Hepatic stellate cell (primary cell): ENCODE measurements at regions not wholly inside any gene's neighbourhood (a gene's known extent, or its start where the extent isn't known, plus 50 kb on each side); places are given as distances from the start of the nearest gene placed in this dataset.

Source experiments
- DNase-seq: peaks from one replicate; pipeline ENCODE4 v3.0.0; 2011; ENCODE audit warnings: low spot score

GRCh38 chr11:8740129-8740528 lies 57.5 kb downstream of the RPL27A start:
- DNase-seq: no peak

GRCh38 chr11:8744423-8744822 lies 61.8 kb downstream of the RPL27A start:
- DNase-seq: no peak

- DNase-seq: no peak
Measured at GRCh38 chr11:8745431-8746253, 63.0 kb downstream of the RPL27A start.

DNA sequence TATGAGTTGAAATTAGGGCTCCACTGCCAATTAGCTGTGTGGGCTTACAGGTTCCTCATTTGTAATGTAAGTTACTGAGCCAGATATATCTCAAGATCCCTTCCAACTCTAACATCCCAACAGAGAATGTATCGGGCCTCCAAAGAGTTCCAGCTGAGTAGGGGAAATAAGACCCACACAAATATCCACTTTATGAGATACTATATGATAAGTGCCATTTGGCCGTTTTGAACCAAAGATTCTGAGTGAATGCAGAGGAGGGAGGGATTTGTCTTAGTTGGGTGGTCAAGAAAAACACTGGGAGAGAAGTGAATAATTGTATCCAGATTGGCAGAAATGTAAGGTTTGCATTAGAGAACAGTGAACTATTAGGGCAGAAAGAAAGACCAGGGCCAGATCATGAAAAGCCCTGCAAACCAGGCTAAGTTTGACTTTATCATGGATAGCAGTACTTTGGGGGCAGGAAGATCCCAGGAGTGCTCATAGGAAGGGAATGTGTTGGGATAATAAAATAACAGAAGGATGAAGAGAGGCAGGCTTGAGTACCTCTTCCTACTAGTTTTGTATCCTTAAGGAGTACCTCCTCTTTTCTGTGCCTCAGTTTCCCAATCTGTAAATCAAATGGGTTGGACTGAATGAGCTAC lies 63.9 kb downstream of the RPL27A start:
- no peak for DNase-seq

DNA sequence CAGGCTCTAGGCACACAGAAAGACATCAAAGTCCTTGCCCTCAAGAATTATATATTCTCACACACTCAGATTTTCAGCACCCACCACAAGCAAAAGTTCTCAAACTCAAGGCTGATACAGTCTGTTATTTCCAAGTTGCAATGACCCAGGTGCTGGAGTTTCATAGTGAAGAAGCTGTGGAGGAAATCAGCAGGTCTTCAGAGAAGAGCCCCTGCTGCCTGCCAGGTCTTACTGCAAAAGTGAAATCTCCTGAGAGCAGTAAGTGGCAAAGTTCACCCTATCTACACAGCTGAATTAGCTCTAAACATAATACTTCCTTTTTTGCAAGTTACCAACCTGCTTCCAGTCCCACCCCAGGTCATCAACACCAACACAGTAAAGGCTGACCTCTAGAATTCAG lies 64.6 kb downstream of the RPL27A start:
- no peak for DNase-seq

DNA sequence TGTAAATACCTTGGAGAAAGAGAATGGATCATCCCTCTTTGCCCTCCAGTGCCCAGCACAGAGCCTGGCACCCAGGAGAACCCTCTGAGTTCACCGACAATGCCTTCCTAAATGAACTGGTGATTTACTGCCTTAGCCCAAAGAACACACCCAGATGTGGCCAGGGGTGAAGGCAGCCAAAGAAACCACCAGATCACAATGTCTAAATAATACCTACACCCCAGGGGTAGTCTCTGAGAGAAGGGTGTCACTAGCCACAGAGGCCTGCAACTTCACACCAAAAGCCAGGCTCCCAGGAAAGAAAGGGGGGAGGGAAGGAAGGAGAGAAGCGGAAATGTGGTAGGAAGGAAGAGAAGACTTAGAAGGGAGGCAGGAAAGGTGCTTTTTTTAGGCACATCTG lies 65.7 kb downstream of the RPL27A start:
- no peak for DNase-seq

- DNase-seq: no peak
Measured at GRCh38 chr11:8749202-8749601, 66.6 kb downstream of the RPL27A start.

- no peak for DNase-seq
Measured at GRCh38 chr11:8754241-8754640, 71.6 kb downstream of the RPL27A start.

DNA sequence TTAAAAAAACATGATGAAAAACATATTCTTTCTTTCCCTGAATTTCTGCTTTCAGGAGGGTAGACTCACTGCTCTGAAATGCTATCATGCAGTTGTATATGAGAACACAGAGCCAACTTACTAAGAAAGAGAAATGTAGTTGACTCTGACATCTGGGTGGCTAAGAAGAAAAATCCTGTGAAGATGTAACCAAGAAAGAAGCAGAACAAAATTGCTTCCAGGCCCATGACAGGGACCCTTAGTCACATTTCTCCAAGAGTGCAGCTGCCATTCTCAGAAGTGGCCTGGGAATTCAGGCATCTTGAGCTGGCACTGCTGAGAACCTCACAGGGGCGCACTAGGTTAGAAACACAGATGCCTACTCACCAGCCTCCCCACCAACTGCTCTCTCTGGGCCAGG lies 73.6 kb downstream of the RPL27A start:
- DNase-seq: no peak

GRCh38 chr11:8757047-8757446 lies 74.5 kb downstream of the RPL27A start:
- no peak for DNase-seq

DNA sequence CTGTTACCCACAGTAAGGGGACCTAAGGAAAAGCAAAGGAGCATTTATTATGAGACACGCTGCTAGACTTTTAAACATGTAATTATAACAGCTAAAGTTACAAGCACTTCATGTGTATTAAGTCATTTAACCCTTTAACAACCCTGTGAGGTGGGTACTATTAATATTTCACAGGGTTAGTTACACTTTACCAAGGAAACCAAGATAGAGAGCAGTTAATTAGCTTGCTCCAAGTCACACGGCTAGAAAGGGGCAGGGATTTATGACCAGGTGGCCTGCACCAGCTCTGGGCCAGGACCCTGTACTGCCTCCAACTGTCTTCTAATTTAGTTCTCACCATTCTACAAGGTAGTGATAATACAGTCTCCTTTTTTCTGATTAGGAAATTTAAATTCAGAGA lies 74.9 kb downstream of the RPL27A start:
- DNase-seq: no peak

GRCh38 chr11:8758619-8759169 lies 76.1 kb downstream of the RPL27A start:
- DNase-seq: no peak

DNA sequence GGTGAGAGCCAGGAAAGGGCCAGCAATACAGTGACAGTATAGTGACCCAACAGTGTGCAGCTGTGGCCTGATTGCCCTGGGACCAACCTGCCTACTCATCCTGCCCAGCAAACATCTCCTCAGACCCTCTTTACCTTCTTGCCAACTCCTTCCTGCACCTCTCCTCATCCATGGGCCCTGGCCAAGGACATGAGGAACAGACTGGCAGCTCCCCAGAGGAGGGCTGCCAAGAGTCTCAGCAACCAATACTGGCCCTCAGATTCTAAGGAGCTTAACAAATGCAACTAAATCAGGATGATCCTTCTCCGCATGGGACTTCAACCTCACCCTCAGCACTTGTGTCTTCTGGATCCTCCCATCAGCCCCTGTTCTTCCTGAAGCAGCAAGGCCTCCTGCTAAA lies 77.0 kb downstream of the RPL27A start:
- DNase-seq: no peak

- no peak for DNase-seq
Measured at GRCh38 chr11:8760896-8761295, 78.3 kb downstream of the RPL27A start.

DNA sequence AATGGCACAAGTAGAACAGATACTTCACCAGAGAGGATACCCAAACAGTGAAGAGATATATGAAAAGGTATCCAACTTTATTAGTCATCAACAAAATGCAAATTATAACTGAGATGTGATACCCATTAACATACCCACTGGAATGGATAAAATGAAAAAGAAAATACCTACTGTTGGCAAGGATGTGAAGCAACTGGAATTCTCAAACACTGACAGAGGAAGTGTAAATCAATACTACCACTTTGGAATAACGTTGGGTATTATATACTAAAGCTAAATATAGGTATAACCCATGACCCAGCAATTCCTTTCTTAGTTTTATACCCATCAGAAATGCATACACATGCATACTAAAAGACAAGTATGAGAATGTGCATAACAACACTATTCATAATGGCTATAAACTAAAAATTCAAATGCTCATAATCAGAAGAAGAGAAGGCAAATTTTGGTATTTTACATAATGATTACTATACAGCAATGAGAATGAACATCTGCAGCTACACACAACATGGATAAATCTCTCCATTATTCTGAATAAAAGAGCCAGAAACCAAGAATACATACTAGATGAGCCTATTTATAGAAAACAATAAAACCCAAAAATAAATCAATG lies 80.6 kb downstream of the RPL27A start:
- DNase-seq: no peak

DNA sequence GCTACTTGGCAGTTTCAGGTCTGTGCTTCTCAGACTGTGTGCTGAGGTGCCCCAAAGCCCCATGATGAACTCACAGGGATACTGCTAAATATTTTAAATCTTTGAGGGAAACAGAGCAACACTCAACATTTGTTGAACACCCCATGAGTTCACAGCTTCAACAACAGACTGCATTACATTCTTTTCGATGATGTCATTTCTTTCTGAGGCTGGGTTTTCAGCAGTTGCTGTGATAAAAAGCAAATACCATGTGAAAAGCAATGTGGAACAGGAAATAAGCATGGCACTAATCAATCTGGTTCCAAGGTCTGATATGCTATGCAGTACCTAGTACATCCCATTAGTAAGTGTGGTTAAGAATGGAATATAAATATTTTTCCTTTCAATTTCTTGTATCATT lies 82.7 kb downstream of the RPL27A start:
- peak; percentile 44 for DNase-seq

GRCh38 chr11:8766043-8766987 lies 83.7 kb downstream of the RPL27A start:
- peak; percentile 37 for DNase-seq

GRCh38 chr11:8766988-8767374 lies 84.4 kb downstream of the RPL27A start:
- DNase-seq: no peak

GRCh38 chr11:8767466-8768142 lies 85.0 kb downstream of the RPL27A start:
- no peak for DNase-seq

DNA sequence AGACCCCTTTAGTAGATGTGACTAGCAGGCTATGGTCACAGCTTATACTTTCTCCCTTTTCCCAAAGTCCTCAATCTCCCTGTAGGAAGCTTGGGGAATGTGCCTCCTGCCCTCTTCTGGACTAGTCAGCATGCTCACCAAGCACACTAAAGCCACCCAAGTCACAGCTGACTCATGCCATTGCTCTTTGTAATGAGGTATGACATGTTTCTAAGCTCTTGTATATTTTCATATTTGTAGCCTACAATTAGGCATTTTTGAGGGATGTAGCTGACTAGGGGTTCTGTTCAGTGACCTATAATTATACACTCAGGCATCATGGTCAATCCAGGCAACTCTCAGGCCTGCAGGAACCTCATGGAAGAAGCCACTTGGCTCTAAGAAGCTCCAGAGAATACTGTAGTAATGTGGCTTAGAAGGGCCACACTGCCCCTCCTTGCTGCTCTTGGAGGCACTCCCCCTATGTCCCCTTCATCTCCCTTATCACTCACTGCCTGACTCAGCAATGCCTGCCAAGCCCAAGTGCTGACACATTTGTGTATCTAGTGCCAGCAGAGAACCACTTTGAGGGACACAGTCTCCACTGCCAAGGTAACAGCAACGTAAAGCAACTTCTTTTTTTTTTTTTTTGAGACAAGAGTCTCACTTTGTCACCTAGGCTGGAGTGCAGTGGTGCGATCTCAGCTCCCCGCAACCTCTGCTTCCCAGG lies 86.2 kb downstream of the RPL27A start:
- peak; percentile 73 for DNase-seq
